ENCODE measurements at regions not wholly inside any gene's neighbourhood (a gene's known extent, or its start where the extent isn't known, plus 50 kb on each side); places are given as distances from the start of the nearest gene placed in this dataset.

DNA sequence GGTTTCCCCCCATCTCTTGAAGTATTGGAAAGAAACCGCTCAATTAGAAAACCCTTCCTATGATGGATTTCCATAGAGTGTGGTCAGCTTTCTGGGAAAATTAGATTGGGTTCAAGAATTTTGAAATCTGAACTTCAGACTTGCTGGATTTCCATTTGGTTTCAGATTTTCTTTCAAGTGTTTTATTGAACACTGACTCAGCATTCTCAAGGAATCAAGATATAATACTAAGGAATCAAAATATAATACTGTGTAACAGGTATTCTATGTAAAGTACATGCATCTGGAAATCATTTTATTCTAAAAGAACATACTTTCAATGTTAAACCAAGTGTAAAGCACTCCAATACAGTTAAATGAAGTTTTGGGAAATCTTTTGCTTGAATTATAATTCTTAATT lies 94.7 kb upstream of the CCN2 start:
- TF ChIP-seq ZNF274 (IDR thresholded peaks at IDR 0.05; ENCODE audit: low read depth, low read length) (no peak), YY1 (IDR thresholded peaks at IDR 0.05; ENCODE audit: insufficient read depth, insufficient read length) (no peak), SUZ12 (IDR thresholded peaks at IDR 0.05; ENCODE audit: extremely low read depth, insufficient read depth, insufficient read length) (no peak)
